ENCODE measurements at regions not wholly inside any gene's neighbourhood (a gene's known extent, or its start where the extent isn't known, plus 50 kb on each side); places are given as distances from the start of the nearest gene placed in this dataset.

- POLR2A ChIA-PET = no interaction called here
- CTCF ChIA-PET = no interaction called here
Measured at GRCh38 chr15:31558840-31559239, 232.2 kb downstream of the KLF13 start.

- ChIA-PET POLR2A (no interaction called here), CTCF (no interaction called here)
Measured at GRCh38 chr15:31559786-31560185, 233.2 kb downstream of the KLF13 start.

GRCh38 chr15:31560643-31561042, 234.0 kb downstream of the KLF13 start:
- ChIA-PET POLR2A (no interaction called here), CTCF (no interaction called here)

GRCh38 chr15:31561156-31561555, 234.5 kb downstream of the KLF13 start:
- POLR2A ChIA-PET = no interaction called here
- CTCF ChIA-PET = no interaction called here

- ChIA-PET POLR2A (no interaction called here), CTCF (no interaction called here)
Measured at GRCh38 chr15:31563001-31563400, 236.4 kb downstream of the KLF13 start.

DNA sequence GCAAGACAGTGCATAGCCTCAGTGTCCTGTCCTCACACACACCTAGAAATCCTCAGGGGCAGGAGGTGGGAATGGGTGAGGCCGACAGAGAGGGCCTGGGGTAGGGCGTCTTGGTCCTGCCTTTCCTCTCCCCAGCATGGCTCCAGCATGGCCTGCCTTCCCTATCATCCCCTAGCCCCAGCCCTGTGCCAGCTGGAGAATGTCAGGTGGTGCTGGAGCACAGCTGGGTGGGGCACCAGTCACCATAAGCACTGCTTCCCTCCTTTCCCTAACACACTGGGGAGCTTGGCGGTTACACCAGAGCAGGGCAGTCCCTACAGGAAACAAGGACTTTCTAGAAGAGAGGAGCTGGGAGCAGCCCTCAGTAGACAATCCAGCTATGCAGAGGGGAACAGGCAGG, 236.8 kb downstream of the KLF13 start:
- CTCF ChIA-PET = no interaction called here
- POLR2A ChIA-PET = no interaction called here

DNA sequence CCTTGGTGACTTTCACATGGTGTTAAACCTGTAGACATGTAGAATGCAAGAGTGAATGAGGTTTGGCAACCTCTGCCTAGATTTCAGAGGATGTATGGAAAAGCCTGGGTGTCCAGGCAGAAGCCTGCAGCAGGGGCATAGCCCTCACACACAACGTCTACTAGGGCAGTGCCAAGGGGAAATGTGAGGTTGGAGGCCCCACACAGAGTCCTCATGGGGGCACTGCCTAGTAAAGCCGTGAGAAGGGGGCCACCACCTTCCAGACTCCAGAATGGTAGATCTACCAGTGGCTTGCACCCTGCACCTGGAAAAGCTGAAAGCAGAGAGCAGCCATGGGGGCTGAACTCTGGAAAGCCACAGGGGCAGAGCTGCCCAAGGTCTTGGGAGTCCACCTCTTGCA, 241.2 kb downstream of the KLF13 start:
- CTCF ChIA-PET = no interaction called here
- POLR2A ChIA-PET = no interaction called here

DNA sequence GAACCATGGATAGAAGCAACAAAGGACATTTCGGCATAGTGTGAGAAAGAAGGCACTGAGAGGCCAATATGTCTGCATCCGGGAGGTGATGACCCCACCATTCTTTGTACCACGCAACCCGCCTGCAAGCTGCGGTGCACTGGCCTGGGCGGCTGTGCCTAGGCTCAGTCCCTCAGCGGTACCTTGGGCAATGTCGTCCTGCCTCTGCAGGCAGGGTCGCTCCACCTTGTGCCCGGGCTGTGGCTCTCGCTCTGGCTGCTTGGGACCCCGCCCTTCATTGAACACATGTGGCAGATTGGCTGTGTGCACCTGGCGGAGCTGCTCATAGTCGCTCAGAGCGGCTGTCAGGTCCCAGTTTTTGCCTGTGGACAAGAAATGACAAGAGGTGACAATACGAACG, 243.2 kb downstream of the KLF13 start:
- CTCF ChIA-PET = no interaction called here
- POLR2A ChIA-PET = no interaction called here

DNA sequence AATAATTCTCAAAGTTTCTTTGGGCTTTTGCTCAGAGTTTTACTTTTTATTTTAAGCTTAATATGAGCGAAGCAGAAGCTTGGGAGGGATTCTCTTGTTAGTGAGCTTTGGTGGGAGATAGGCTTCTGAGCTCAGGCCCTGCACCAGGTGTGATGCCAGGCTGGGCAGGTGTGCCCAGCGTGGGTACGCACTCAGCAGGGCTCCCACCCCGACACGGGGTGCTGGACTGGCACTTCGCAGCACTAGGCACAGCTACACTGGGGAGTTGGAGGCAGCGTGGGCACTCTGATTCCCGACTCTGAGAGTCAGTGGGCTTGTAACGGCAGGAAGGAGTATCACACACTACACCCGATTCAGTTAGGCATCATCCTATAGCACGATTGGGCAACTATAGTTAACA, 244.0 kb downstream of the KLF13 start:
- ChIA-PET POLR2A (no interaction called here), CTCF (interaction anchor here (0.5 kb wide), 1 partner anchor 201 kb away, joined by 6 read pairs; no protein-coding TSS in a partner anchor)

DNA sequence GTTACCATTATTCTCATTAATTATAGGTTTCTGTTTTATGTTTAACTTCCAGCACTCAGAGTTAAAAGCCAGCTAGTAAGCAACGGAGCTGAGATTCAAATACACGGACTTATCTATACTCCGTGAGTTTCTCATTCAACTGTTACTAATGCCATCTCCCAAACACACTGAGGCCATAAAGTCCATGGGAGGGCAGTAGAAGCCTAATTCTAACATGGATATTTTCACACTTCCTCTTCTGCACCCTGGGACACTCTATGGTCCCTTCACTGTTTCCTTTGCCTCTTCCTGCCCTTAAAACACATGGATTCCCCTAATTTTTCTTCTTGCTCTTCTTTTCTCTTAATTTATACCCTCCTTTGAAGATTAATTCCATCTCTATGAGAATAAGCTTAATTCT, 245.0 kb downstream of the KLF13 start:
- CTCF ChIA-PET = no interaction called here
- POLR2A ChIA-PET = no interaction called here

DNA sequence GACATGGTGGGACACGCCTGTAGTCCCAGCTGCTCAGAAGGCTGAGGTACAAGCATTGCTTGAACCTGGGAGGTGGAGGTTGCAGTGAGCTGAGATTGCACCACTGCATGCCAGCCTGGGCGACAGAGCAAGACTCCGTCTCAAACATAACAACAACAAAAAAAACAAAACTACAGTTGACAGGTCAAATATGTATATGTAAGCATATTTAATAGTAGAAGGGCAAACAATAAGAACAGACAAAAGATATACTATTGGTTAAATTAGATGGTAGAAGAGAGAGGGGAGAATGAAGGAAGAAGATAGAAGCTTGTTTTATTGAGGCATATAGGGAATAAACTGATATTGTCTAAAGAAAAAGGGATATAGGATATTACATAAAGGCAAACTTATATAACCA, 247.1 kb downstream of the KLF13 start:
- POLR2A ChIA-PET = no interaction called here
- CTCF ChIA-PET = no interaction called here

GRCh38 chr15:31574766-31575165, 248.1 kb downstream of the KLF13 start:
- ChIA-PET POLR2A (no interaction called here), CTCF (no interaction called here)

- POLR2A ChIA-PET = no interaction called here
- CTCF ChIA-PET = no interaction called here
Measured at GRCh38 chr15:31577108-31577507, 250.5 kb downstream of the KLF13 start.

- ChIA-PET POLR2A (no interaction called here), CTCF (no interaction called here)
Measured at GRCh38 chr15:31579282-31579681, 252.6 kb downstream of the KLF13 start.

DNA sequence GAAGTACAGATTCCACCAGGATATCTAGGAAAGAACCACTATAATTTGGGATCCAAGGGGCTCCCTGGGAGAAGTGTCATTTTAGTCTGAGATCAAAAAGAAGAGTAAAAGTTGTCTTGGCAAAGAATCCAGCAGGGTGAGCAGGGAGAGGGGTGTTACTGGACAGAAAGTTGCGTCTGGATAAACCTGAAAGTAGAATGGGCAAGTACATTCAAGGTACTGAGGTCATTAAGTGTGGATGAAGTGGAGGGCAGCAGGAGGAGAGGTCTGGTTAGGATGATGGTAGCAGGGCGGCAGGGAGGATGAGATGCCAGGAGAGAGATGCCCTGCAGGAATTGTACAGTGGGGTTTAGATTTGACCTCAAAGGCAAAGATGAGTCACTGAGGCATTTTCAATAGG, 253.3 kb downstream of the KLF13 start:
- CTCF ChIA-PET = no interaction called here
- POLR2A ChIA-PET = no interaction called here

DNA sequence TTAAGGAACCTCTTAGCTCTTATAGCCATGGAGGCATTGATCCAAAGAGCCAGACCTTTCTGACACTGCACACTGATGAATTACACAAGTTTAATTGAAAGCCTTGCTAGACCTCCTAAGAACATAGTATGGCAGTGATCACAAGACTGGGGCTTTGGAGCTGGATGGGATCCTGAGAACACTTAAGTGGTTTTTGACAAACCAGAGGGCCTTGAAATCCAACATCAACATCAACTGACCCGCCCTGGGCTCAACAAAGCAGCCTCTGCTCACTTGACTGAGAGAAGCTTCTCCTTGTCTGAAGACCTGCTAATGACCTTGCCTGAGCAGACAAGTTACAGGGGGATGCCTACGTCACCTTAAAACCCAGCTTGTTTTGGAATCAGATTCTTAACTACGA, 257.6 kb downstream of the KLF13 start:
- ChIA-PET POLR2A (no interaction called here), CTCF (no interaction called here)

GRCh38 chr15:31585240-31585639, 258.6 kb downstream of the KLF13 start:
- POLR2A ChIA-PET = no interaction called here
- CTCF ChIA-PET = no interaction called here

DNA sequence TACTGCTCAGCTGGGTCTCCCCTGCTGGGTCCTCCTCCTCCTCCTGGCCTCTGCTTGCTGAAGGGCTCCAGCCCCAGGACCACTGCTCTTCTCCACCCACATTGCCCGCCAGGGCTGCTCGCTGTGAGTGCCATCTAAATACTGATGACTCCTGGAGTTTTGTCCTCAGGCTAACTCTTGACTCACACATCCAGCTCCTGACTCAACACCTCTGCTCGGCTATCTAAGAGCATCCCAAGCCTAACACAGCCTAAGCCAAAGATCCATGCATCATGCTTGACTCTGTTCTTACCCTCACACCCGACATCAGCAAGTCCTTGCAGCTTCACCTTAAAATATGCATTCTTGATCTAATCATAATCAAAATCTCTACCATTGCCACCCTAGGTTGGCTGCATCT, 260.2 kb downstream of the KLF13 start:
- ChIA-PET POLR2A (no interaction called here), CTCF (interaction anchor here (0.7 kb wide), 1 partner anchor 79 kb away, joined by 4 read pairs; no protein-coding TSS in a partner anchor)

GRCh38 chr15:31587583-31587982, 260.9 kb downstream of the KLF13 start:
- ChIA-PET POLR2A (no interaction called here), CTCF (interaction anchor here (0.7 kb wide), 1 partner anchor 78 kb away, joined by 4 read pairs; no protein-coding TSS in a partner anchor)

- POLR2A ChIA-PET = no interaction called here
- CTCF ChIA-PET = no interaction called here
Measured at GRCh38 chr15:31590609-31591008, 264.0 kb downstream of the KLF13 start.

DNA sequence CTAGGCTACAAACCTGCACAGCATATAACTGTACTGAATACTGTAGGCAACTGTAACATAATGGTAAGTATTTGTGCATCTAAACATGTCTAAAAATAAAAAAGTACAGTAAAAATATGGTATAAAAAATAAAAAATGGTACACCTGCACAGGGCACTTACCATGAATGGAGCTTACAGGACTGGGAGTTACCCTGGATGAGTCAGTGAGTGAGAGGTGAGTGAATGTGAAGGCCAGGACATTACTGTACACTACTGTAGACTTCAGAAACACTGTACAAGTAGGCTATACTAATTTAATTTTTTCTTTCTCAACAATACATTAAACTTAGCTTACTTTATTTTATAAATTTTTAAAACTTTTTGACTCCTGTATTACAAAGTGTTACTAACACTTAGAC, 265.3 kb downstream of the KLF13 start:
- ChIA-PET CTCF (interaction anchor here (0.7 kb wide), 1 partner anchor 154 kb away, joined by 4 read pairs; no protein-coding TSS in a partner anchor), POLR2A (no interaction called here)

DNA sequence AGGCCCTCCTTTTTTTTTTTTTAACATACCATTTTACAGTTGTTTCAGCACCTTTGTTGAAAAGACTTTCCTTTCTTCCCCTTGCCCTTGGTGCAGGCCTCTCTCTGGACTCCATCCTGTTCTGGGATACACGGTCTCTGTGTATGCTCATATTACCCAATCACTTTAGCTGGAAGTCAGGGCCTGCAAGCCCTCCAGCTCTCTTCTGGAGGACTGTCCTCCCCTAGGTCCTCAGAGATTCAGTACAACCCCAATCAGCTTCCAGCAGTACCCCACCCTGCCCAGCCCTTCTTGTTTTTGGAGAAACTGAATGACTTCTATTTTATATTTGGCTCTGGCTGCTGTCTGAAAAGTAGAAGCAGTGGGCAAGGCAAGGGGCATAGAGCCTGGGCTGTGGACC, 270.8 kb downstream of the KLF13 start:
- POLR2A ChIA-PET = no interaction called here

GRCh38 chr15:31598620-31599019, 272.0 kb downstream of the KLF13 start:
- ChIA-PET POLR2A (no interaction called here), CTCF (no interaction called here)

More for the DNA sequence above, 270.8 kb downstream of the KLF13 start:
- CTCF ChIA-PET = no interaction called here

All from activated CD8-positive, alpha-beta memory T cell treated with anti-CD3 and anti-CD28 coated beads for 36 hours (primary cell).